GM21825 (cell line): ENCODE measurements at regions not wholly inside any gene's neighbourhood (a gene's known extent, or its start where the extent isn't known, plus 50 kb on each side); places are given as distances from the start of the nearest gene placed in this dataset.
"Not testable (repeated sequence)": the region's sequence is repeated elsewhere in the genome, so short reads cannot be mapped to it uniquely, and the experiment has no call there.

ENCODE experiments used
- ATAC-seq: cut with Tn5 transposase; IDR thresholded peaks from one replicate; pipeline ENCODE4 v1.9.1; 2021; ENCODE audit warnings: mild to moderate bottlenecking, moderate library complexity; ENCODE audit not compliant: unreplicated experiment

GRCh38 chr9:115847216-115847615 is 306.4 kb upstream of the PAPPA start:
- no peak for ATAC-seq

- ATAC-seq, result no peak
Observed at GRCh38 chr9:115849679-115850412, 303.7 kb upstream of the PAPPA start.

- no peak for ATAC-seq
Observed at GRCh38 chr9:115850548-115851304, 302.9 kb upstream of the PAPPA start.

GRCh38 chr9:115855458-115856133 is 298.0 kb upstream of the PAPPA start:
- ATAC-seq, result no peak

GRCh38 chr9:115858421-115858820 is 295.2 kb upstream of the PAPPA start:
- not testable (repeated sequence) for ATAC-seq

GRCh38 chr9:115862021-115862420 is 291.6 kb upstream of the PAPPA start:
- ATAC-seq, result no peak

- ATAC-seq, result no peak
Observed at GRCh38 chr9:115864581-115864980, 289.0 kb upstream of the PAPPA start.

GRCh38 chr9:115867326-115867725 is 286.3 kb upstream of the PAPPA start:
- no peak for ATAC-seq

GRCh38 chr9:115877852-115878438 is 275.6 kb upstream of the PAPPA start:
- ATAC-seq, result no peak

- ATAC-seq, result no peak
Observed at GRCh38 chr9:115879451-115879850, 274.1 kb upstream of the PAPPA start.

GRCh38 chr9:115880221-115880885 is 273.2 kb upstream of the PAPPA start:
- no peak for ATAC-seq

GRCh38 chr9:115882911-115883310 is 270.7 kb upstream of the PAPPA start:
- no peak for ATAC-seq

- no peak for ATAC-seq
Observed at GRCh38 chr9:115883467-115884329, 269.9 kb upstream of the PAPPA start.

- no peak for ATAC-seq
Observed at GRCh38 chr9:115884846-115885245, 268.7 kb upstream of the PAPPA start.

GRCh38 chr9:115888131-115888530 is 265.5 kb upstream of the PAPPA start:
- no peak for ATAC-seq

GRCh38 chr9:115891929-115892328 is 261.7 kb upstream of the PAPPA start:
- ATAC-seq, result no peak

- ATAC-seq, result not testable (repeated sequence)
Observed at GRCh38 chr9:115898478-115898877, 255.1 kb upstream of the PAPPA start.

- no peak for ATAC-seq
Observed at GRCh38 chr9:115900698-115901097, 252.9 kb upstream of the PAPPA start.

GRCh38 chr9:115910959-115911358 is 242.6 kb upstream of the PAPPA start:
- no peak for ATAC-seq

- ATAC-seq, result no peak
Observed at GRCh38 chr9:115912086-115912485, 241.5 kb upstream of the PAPPA start.
